ENCODE measurements at regions not wholly inside any gene's neighbourhood (a gene's known extent, or its start where the extent isn't known, plus 50 kb on each side); places are given as distances from the start of the nearest gene placed in this dataset.

GRCh38 chr5:142397178-142397577 is 72.4 kb upstream of the SPRY4 start:
- intact Hi-C loops (cut with micrococcal nuclease), result no loop called here
- Histone ChIP-seq H3K4me2 (replicated peaks; ENCODE audit: low read depth, low read length, poor library complexity, severe bottlenecking) (no peak overlapping the region), H2AFZ (ENCODE audit: insufficient read depth, low read depth, low read length, poor library complexity, severe bottlenecking) (no peak overlapping the region), H3K36me3 (replicated peaks in 1 of 2; ENCODE audit: control extremely low read depth in 1 of 2, control insufficient read depth in 1 of 2, extremely low read depth in 1 of 2, insufficient read depth in 2 of 2, low read length in 1 of 2) (no peaks in the 10 kb centered on the region), H3K9ac (ENCODE audit: low read length) (no peak overlapping the region), H3K27ac (ENCODE audit: low read length in 2 of 2) (no peak overlapping the region), H3K4me3 (ENCODE audit: control extremely low read depth in 1 of 5, extremely low read depth in 1 of 5, insufficient read depth in 1 of 5, low read depth in 2 of 5, low read length in 4 of 5) (no peak overlapping the region), H3K79me2 (ENCODE audit: control insufficient read depth, insufficient read depth, low read length) (no peaks in the 10 kb centered on the region), H3K9me3 (ENCODE audit: control extremely low read depth in 1 of 3, control insufficient read depth in 2 of 3, insufficient read depth in 1 of 3, low read length in 2 of 3) (peaks cover 3 to 26% (median 19%) of the 10 kb centered on the region in 3 donors), H3K27me3 (replicated peaks in 1 of 4; ENCODE audit: control extremely low read depth in 1 of 4, control insufficient read depth in 3 of 4, insufficient read depth in 4 of 4, low read length in 3 of 4) (no peaks in the 10 kb centered on the region), H3K4me1 (ENCODE audit: control insufficient read depth in 2 of 2, insufficient read depth in 2 of 2, low read length in 2 of 2) (peaks cover 0 to 6% of the 10 kb centered on the region in 2 donors), H4K20me1 (ENCODE audit: control insufficient read depth, insufficient read depth, low read length, poor library complexity, severe bottlenecking) (no peaks in the 10 kb centered on the region)
- TF ChIP-seq EZH2 (IDR thresholded peaks at IDR 0.05; ENCODE audit: borderline replicate concordance, insufficient read depth, low read depth, low read length, poor library complexity, severe bottlenecking) (no peak), CTCF (IDR thresholded peaks at IDR 0.05) (no peak)
- Mint-ChIP-seq H3K4me3 (no peak overlapping the region), H3K9me3 (ENCODE audit: insufficient read depth) (peaks cover 12% of the 10 kb centered on the region), H3K27me3 (no peaks in the 10 kb centered on the region), H3K4me1 (peaks cover 13% of the 10 kb centered on the region), H3K27ac (no peak overlapping the region)
- CTCF ChIA-PET, result no interaction called here
- 98% methylated on average over 3 of the region's 3 CpGs for WGBS (ENCODE audit: insufficient coverage)
- POLR2A ChIA-PET, result no interaction called here
- no peak for ATAC-seq (ENCODE audit: low read depth)
- no peak for DNase-seq

DNA sequence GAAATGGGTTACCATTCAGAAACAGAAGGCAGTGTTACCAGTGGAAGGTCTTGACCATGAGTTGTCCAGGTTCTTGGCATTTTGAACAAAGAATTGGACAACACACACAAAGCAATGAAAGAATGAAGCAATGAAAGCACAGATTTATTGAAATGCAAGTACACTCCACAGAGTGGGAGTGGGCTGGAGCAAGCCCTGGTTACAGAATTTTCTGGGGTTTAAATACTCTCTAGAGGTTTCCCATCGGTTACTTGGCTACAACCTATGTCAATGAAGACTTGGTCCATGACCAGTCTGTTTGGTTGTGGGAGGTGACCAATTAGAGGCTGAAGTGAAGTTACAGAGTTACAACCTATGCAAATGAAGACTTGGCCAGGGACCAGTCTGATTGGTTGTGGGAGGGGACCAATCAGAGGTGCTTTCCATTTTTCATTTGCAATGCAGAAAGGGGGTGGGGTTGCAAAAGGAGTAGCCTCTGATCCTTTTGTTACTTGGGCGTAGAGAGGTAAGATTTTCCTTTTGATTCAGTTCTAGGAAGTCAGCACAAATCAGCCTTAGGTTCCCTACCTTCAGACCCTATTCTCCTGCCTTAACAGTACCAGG is 71.7 kb upstream of the SPRY4 start:
- DNase-seq, result no peak
- H3K9me3 Mint-ChIP-seq (ENCODE audit: insufficient read depth), result peaks cover 12% of the 10 kb centered on the region
- H3K27ac ChIP-seq (ENCODE audit: low read length in 2 of 2), result no peak overlapping the region
- peaks cover 3 to 26% (median 19%) of the 10 kb centered on the region in 3 donors for H3K9me3 ChIP-seq (ENCODE audit: control extremely low read depth in 1 of 3, control insufficient read depth in 2 of 3, insufficient read depth in 1 of 3, low read length in 2 of 3)
- H3K4me2 ChIP-seq (replicated peaks; ENCODE audit: low read depth, low read length, poor library complexity, severe bottlenecking), result no peak overlapping the region
- H3K4me1 ChIP-seq (ENCODE audit: control insufficient read depth in 2 of 2, insufficient read depth in 2 of 2, low read length in 2 of 2), result peaks cover 0 to 5% of the 10 kb centered on the region in 2 donors
- peaks cover under 1% of the 10 kb centered on the region for H3K27me3 Mint-ChIP-seq
- no peak overlapping the region for H3K27ac Mint-ChIP-seq
- no peaks in the 10 kb centered on the region for H3K27me3 ChIP-seq (replicated peaks in 1 of 4; ENCODE audit: control extremely low read depth in 1 of 4, control insufficient read depth in 3 of 4, insufficient read depth in 4 of 4, low read length in 3 of 4)
- no peak overlapping the region for H3K4me3 ChIP-seq (ENCODE audit: control extremely low read depth in 1 of 5, extremely low read depth in 1 of 5, insufficient read depth in 1 of 5, low read depth in 2 of 5, low read length in 4 of 5)
- ChIA-PET CTCF (no interaction called here), POLR2A (no interaction called here)
- WGBS (ENCODE audit: insufficient coverage), result no CpG with 5 or more reads among the region's 2 CpGs
- H3K9ac ChIP-seq (ENCODE audit: low read length), result no peak overlapping the region
- no peaks in the 10 kb centered on the region for H3K36me3 ChIP-seq (replicated peaks in 1 of 2; ENCODE audit: control extremely low read depth in 1 of 2, control insufficient read depth in 1 of 2, extremely low read depth in 1 of 2, insufficient read depth in 2 of 2, low read length in 1 of 2)
- H3K4me3 Mint-ChIP-seq, result no peak overlapping the region
- ATAC-seq (ENCODE audit: low read depth), result no peak
- peaks cover 9% of the 10 kb centered on the region for H3K4me1 Mint-ChIP-seq
- no peak overlapping the region for H2AFZ ChIP-seq (ENCODE audit: insufficient read depth, low read depth, low read length, poor library complexity, severe bottlenecking)
- no peaks in the 10 kb centered on the region for H4K20me1 ChIP-seq (ENCODE audit: control insufficient read depth, insufficient read depth, low read length, poor library complexity, severe bottlenecking)
- intact Hi-C loops (cut with micrococcal nuclease), result no loop called here
- TF ChIP-seq EZH2 (IDR thresholded peaks at IDR 0.05; ENCODE audit: borderline replicate concordance, insufficient read depth, low read depth, low read length, poor library complexity, severe bottlenecking) (no peak), CTCF (IDR thresholded peaks at IDR 0.05) (no peak)
- H3K79me2 ChIP-seq (ENCODE audit: control insufficient read depth, insufficient read depth, low read length), result no peaks in the 10 kb centered on the region
